ENCODE measurements at regions not wholly inside any gene's neighbourhood (a gene's known extent, or its start where the extent isn't known, plus 50 kb on each side); places are given as distances from the start of the nearest gene placed in this dataset.
"Not testable (repeated sequence)": the region's sequence is repeated elsewhere in the genome, so short reads cannot be mapped to it uniquely, and the experiment has no call there.

DNA sequence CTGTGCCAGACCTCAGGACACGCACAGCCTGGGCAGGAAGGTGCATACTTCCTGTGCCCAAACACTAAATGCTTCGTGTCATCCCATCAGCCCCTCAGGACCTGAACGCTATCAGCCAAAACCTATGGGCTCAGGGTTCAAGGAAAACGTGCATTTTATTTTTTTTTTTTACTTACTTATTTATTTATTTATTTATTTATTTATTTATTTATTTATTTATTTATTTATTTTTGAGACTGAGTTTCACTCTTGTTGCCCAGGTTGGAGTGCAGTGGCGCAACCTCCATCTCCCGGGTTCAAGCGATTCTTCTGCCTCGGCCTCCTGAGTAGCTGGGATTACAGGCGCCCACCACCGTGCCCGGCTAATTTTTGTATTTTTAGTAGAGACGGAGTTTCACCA, 127.8 kb downstream of the RCHY1 start:
- H2BK15ac ChIP-seq (ENCODE audit: low read length); DNase-seq (ENCODE audit: low spot score); H2BK12ac ChIP-seq (ENCODE audit: low read length); H2BK120ac ChIP-seq (ENCODE audit: low read depth, low read length); H3K4ac ChIP-seq (ENCODE audit: low read length); H3K27ac ChIP-seq (replicated peaks; ENCODE audit: low read length); H3K9ac ChIP-seq (ENCODE audit: low read depth, low read length, poor library complexity); H3K18ac ChIP-seq (ENCODE audit: low read length); H3K27me3 ChIP-seq (ENCODE audit: control insufficient read depth in 3 of 3, insufficient read depth in 3 of 3, low read depth in 1 of 3, low read length in 3 of 3); H3K4me2 ChIP-seq (ENCODE audit: insufficient read depth, low read length, poor library complexity, severe bottlenecking); H2AK5ac ChIP-seq (ENCODE audit: low read depth, low read length); H4K8ac ChIP-seq (ENCODE audit: low read depth, low read length); H3K4me3 ChIP-seq (ENCODE audit: low read length in 2 of 2); H2BK5ac ChIP-seq (ENCODE audit: low read length); H3K36me3 ChIP-seq (replicated peaks in 1 of 2; ENCODE audit: control insufficient read depth in 2 of 2, insufficient read depth in 2 of 2, low read length in 2 of 2); H3K9me3 ChIP-seq (replicated peaks in 1 of 2; ENCODE audit: control insufficient read depth in 2 of 2, insufficient read depth in 1 of 2, low read depth in 1 of 2, low read length in 2 of 2); H2AFZ ChIP-seq (ENCODE audit: low read length); H4K91ac ChIP-seq (ENCODE audit: low read depth, low read length, poor library complexity); H3K23ac ChIP-seq (ENCODE audit: low read depth, low read length, poor library complexity); H3K14ac ChIP-seq (ENCODE audit: low read length); H3K4me1 ChIP-seq (ENCODE audit: control insufficient read depth in 2 of 2, insufficient read depth in 1 of 2, low read depth in 1 of 2, low read length in 2 of 2); H3K79me1 ChIP-seq (ENCODE audit: low read depth, low read length): not testable (repeated sequence)
- WGBS, 2 donors (ENCODE audit: extremely low coverage in 2 of 2, insufficient read length in 2 of 2, insufficient replicate concordance in 1 of 2) = no CpG with 5 or more reads among the region's 12 CpGs

DNA sequence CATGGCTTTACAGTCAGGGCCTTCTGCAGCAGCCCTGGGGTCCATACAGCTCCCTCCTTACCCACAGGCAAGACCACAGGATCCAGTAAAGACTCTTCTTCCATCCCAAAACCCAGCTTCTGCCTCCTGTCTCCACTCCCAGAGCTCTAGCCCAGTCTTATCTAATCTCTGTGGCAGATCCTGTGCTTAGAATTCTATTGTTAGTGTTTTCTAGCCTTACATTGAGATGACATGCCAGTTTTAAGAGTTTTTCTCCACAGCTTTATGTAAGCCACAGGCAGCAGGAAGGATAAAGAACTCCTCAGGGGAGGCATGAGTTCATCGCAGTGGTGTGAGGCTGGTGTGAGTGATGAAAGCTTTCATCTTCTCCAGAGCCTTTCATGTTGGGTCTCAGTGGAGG, 129.1 kb downstream of the RCHY1 start:
- Histone ChIP-seq H4K91ac (ENCODE audit: low read depth, low read length, poor library complexity) (no peak overlapping the region), H4K8ac (ENCODE audit: low read depth, low read length) (no peak overlapping the region)
- no CpG with 5 or more reads among the region's 1 CpG for WGBS, 2 donors (ENCODE audit: extremely low coverage in 2 of 2, insufficient read length in 2 of 2, insufficient replicate concordance in 1 of 2)

DNA sequence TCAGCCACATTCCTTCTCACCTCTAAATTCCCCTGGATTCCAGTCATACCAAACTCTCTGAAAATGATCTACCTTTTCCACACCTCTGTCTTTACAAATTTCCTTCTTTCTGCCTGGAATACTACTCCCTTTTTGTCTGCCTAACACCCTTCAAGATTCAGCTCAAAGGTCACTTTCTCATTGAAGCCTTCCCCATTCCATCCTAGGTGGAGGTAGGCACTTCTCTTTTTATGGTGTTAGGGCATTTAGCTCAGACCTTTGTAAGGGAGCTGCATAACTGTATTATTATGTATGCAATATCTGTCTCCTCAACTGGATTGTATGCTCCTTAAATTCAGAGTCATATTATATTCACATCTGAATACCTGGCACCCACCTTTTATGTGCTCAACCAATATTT, 137.7 kb downstream of the RCHY1 start:
- H3K36me3 ChIP-seq (replicated peaks in 1 of 2; ENCODE audit: control insufficient read depth in 2 of 2, insufficient read depth in 2 of 2, low read length in 2 of 2) = no peaks in the 10 kb centered on the region
- no peak overlapping the region for H2AFZ ChIP-seq (ENCODE audit: low read length)
- no peaks in the 10 kb centered on the region for H3K27me3 ChIP-seq (ENCODE audit: control insufficient read depth in 3 of 3, insufficient read depth in 3 of 3, low read depth in 1 of 3, low read length in 3 of 3)
- no peak for DNase-seq (ENCODE audit: low spot score)
- H4K91ac ChIP-seq (ENCODE audit: low read depth, low read length, poor library complexity) = no peak overlapping the region
- no peak overlapping the region for H2BK120ac ChIP-seq (ENCODE audit: low read depth, low read length)
- H3K9me3 ChIP-seq (replicated peaks in 1 of 2; ENCODE audit: control insufficient read depth in 2 of 2, insufficient read depth in 1 of 2, low read depth in 1 of 2, low read length in 2 of 2) = peaks cover 6 to 8% of the 10 kb centered on the region in 2 donors
- no peak overlapping the region for H3K4ac ChIP-seq (ENCODE audit: low read length)
- H3K79me1 ChIP-seq (ENCODE audit: low read depth, low read length) = no peaks in the 10 kb centered on the region
- no peaks in the 10 kb centered on the region for H3K4me1 ChIP-seq (ENCODE audit: control insufficient read depth in 2 of 2, insufficient read depth in 1 of 2, low read depth in 1 of 2, low read length in 2 of 2)
- H3K27ac ChIP-seq (replicated peaks; ENCODE audit: low read length) = no peak overlapping the region
- no peak overlapping the region for H2BK5ac ChIP-seq (ENCODE audit: low read length)
- H3K14ac ChIP-seq (ENCODE audit: low read length) = no peak overlapping the region
- H3K4me2 ChIP-seq (ENCODE audit: insufficient read depth, low read length, poor library complexity, severe bottlenecking) = no peak overlapping the region
- H4K8ac ChIP-seq (ENCODE audit: low read depth, low read length) = no peak overlapping the region
- H2BK12ac ChIP-seq (ENCODE audit: low read length) = no peak overlapping the region
- H3K23ac ChIP-seq (ENCODE audit: low read depth, low read length, poor library complexity) = no peak overlapping the region
- H3K4me3 ChIP-seq (ENCODE audit: low read length in 2 of 2) = no peak overlapping the region
- H3K9ac ChIP-seq (ENCODE audit: low read depth, low read length, poor library complexity) = no peak overlapping the region
- no peak overlapping the region for H2BK15ac ChIP-seq (ENCODE audit: low read length)
- H3K18ac ChIP-seq (ENCODE audit: low read length) = no peak overlapping the region
- no peak overlapping the region for H2AK5ac ChIP-seq (ENCODE audit: low read depth, low read length)

More for the DNA sequence above, 129.1 kb downstream of the RCHY1 start:
- H3K18ac ChIP-seq (ENCODE audit: low read length) = no peak overlapping the region
- H2BK120ac ChIP-seq (ENCODE audit: low read depth, low read length) = no peak overlapping the region
- no peak overlapping the region for H3K9ac ChIP-seq (ENCODE audit: low read depth, low read length, poor library complexity)
- no peaks in the 10 kb centered on the region for H3K36me3 ChIP-seq (replicated peaks in 1 of 2; ENCODE audit: control insufficient read depth in 2 of 2, insufficient read depth in 2 of 2, low read length in 2 of 2)
- H3K27me3 ChIP-seq (ENCODE audit: control insufficient read depth in 3 of 3, insufficient read depth in 3 of 3, low read depth in 1 of 3, low read length in 3 of 3) = no peaks in the 10 kb centered on the region
- no peak overlapping the region for H3K23ac ChIP-seq (ENCODE audit: low read depth, low read length, poor library complexity)
- no peaks in the 10 kb centered on the region for H3K9me3 ChIP-seq (replicated peaks in 1 of 2; ENCODE audit: control insufficient read depth in 2 of 2, insufficient read depth in 1 of 2, low read depth in 1 of 2, low read length in 2 of 2)
- no peaks in the 10 kb centered on the region for H3K4me1 ChIP-seq (ENCODE audit: control insufficient read depth in 2 of 2, insufficient read depth in 1 of 2, low read depth in 1 of 2, low read length in 2 of 2)
- no peak overlapping the region for H2BK12ac ChIP-seq (ENCODE audit: low read length)
- no peak overlapping the region for H2AFZ ChIP-seq (ENCODE audit: low read length)
- DNase-seq (ENCODE audit: low spot score) = no peak
- H2BK15ac ChIP-seq (ENCODE audit: low read length) = no peak overlapping the region
- no peak overlapping the region for H2AK5ac ChIP-seq (ENCODE audit: low read depth, low read length)
- H2BK5ac ChIP-seq (ENCODE audit: low read length) = no peak overlapping the region
- no peak overlapping the region for H3K4me2 ChIP-seq (ENCODE audit: insufficient read depth, low read length, poor library complexity, severe bottlenecking)
- no peak overlapping the region for H3K4ac ChIP-seq (ENCODE audit: low read length)
- no peak overlapping the region for H3K4me3 ChIP-seq (ENCODE audit: low read length in 2 of 2)
- H3K79me1 ChIP-seq (ENCODE audit: low read depth, low read length) = no peaks in the 10 kb centered on the region
- no peak overlapping the region for H3K14ac ChIP-seq (ENCODE audit: low read length)
- no peak overlapping the region for H3K27ac ChIP-seq (replicated peaks; ENCODE audit: low read length)

DNA sequence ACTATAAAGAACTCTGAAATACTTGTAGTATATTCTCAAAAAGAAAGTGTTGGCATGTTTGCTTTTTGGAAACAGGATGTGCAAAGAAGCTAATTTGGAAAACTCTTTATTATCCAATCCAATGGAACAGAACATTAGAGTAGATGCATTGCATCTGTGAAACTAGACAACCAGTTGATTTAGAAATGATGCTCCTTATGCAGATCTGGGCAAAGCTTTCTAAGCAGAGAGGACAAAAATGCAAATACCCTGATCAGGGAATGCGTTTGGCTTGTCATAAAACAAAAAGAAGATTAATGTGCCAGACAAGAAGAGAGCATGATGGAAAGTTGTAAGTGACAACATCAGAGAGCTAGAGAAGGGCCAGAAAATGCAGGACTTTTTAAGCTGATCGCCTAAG, 142.3 kb downstream of the RCHY1 start:
- H2AFZ ChIP-seq (ENCODE audit: low read length) = no peak overlapping the region
- H3K79me1 ChIP-seq (ENCODE audit: low read depth, low read length) = no peaks in the 10 kb centered on the region

More for the DNA sequence above, 142.3 kb downstream of the RCHY1 start:
- no CpG with 5 or more reads among the region's 2 CpGs for WGBS, 2 donors (ENCODE audit: extremely low coverage in 2 of 2, insufficient read length in 2 of 2, insufficient replicate concordance in 1 of 2)
- no peak overlapping the region for H3K4me3 ChIP-seq (ENCODE audit: low read length in 2 of 2)
- H4K91ac ChIP-seq (ENCODE audit: low read depth, low read length, poor library complexity) = no peak overlapping the region
- H3K27ac ChIP-seq (replicated peaks; ENCODE audit: low read length) = no peak overlapping the region
- H4K8ac ChIP-seq (ENCODE audit: low read depth, low read length) = no peak overlapping the region
- no peak for DNase-seq (ENCODE audit: low spot score)
- H2BK120ac ChIP-seq (ENCODE audit: low read depth, low read length) = no peak overlapping the region
- no peaks in the 10 kb centered on the region for H3K4me1 ChIP-seq (ENCODE audit: control insufficient read depth in 2 of 2, insufficient read depth in 1 of 2, low read depth in 1 of 2, low read length in 2 of 2)
- no peak overlapping the region for H3K14ac ChIP-seq (ENCODE audit: low read length)
- H3K27me3 ChIP-seq (ENCODE audit: control insufficient read depth in 3 of 3, insufficient read depth in 3 of 3, low read depth in 1 of 3, low read length in 3 of 3) = no peaks in the 10 kb centered on the region
- H3K4me2 ChIP-seq (ENCODE audit: insufficient read depth, low read length, poor library complexity, severe bottlenecking) = no peak overlapping the region
- no peak overlapping the region for H3K18ac ChIP-seq (ENCODE audit: low read length)
- peaks cover 0 to 1% of the 10 kb centered on the region in 2 donors for H3K9me3 ChIP-seq (replicated peaks in 1 of 2; ENCODE audit: control insufficient read depth in 2 of 2, insufficient read depth in 1 of 2, low read depth in 1 of 2, low read length in 2 of 2)
- no peak overlapping the region for H2BK15ac ChIP-seq (ENCODE audit: low read length)
- no peak overlapping the region for H2BK5ac ChIP-seq (ENCODE audit: low read length)
- H2BK12ac ChIP-seq (ENCODE audit: low read length) = no peak overlapping the region
- H3K9ac ChIP-seq (ENCODE audit: low read depth, low read length, poor library complexity) = no peak overlapping the region
- H2AK5ac ChIP-seq (ENCODE audit: low read depth, low read length) = no peak overlapping the region
- H3K23ac ChIP-seq (ENCODE audit: low read depth, low read length, poor library complexity) = no peak overlapping the region
- H3K36me3 ChIP-seq (replicated peaks in 1 of 2; ENCODE audit: control insufficient read depth in 2 of 2, insufficient read depth in 2 of 2, low read length in 2 of 2) = no peaks in the 10 kb centered on the region
- no peak overlapping the region for H3K4ac ChIP-seq (ENCODE audit: low read length)
